HG03280 (cell line): ENCODE measurements at regions not wholly inside any gene's neighbourhood (a gene's known extent, or its start where the extent isn't known, plus 50 kb on each side); places are given as distances from the start of the nearest gene placed in this dataset.
"Not testable (repeated sequence)": the region's sequence is repeated elsewhere in the genome, so short reads cannot be mapped to it uniquely, and the experiment has no call there.

Experiments used
- ATAC-seq: cut with Tn5 transposase; IDR thresholded peaks from one replicate; pipeline ENCODE4 v1.9.1; 2021; ENCODE audit warnings: mild to moderate bottlenecking, moderate library complexity; ENCODE audit not compliant: unreplicated experiment

DNA sequence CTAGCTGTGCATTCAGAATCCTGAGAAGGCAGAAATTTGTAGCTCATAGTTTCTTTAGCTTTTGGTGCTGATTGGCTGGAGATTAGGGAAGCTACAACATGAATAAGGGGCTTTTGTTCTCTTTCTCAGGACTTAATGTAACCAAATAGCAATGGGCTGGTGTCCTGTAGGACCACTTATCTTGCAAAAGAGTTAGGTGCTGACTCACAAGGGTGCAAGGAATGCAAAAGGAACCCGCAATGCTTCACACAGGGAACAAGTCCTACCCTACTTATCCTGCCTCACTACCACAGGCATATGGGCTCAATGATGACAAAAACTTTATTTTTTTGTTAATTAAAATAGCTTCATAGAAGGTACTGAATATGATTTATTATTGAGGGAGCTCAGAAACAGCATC is 541.5 kb downstream of the AMY1C start:
- ATAC-seq, result no peak

DNA sequence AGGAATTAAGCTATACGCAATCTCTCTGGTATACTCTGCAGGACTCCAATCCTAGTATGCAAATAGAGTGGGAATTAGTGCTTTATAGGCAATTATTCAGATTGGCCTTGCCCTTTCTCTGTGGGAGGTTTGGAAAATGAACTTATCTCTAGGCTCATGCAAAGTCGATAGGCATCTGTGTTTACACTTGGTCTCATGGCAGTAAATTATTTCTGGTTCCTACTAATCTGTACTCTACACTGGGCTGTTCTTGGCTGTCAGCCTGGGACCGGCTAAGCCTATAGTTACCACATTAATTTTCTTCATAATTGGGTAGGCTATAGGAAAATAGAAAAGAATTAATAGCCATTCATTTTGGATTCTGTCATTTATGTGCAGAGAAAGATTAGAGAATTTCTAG is 544.6 kb downstream of the AMY1C start:
- no peak for ATAC-seq

DNA sequence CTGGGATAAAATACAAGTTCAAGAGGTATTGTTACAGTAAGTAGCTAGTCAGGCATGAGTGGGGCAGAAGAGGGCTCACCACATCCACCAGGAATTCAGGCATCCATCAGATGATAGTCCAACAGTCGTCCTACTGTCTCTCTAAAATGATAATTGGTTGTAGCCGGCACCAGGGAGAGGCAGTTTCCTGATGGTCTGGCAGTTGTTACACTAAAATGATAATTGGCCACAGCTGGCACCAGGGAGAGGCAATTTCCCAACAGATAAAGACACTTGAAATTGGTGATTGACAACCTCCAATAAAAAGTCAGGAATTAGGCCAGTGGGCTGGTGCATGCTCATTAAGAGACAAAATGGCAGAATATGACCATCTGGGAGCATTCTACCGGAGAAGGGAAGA is 545.8 kb downstream of the AMY1C start:
- no peak for ATAC-seq

DNA sequence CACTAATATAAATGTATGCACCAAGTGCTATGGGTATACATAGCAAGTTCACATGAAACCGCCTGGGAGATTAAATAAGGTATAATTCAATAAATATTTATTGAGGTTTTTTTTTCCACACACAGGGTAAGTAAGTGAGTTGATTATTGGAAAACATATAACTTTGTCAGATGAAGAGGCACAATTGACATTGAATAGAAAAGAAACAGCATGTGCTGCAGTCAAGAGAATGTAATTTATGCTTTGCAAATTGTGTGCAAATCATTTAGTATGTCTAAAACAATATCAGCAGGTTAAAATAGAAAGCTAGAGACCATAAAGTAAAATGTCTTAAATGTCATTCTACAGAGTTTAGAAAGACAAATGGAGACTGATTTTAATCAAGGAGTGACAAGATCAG is 560.0 kb downstream of the AMY1C start:
- no peak for ATAC-seq

DNA sequence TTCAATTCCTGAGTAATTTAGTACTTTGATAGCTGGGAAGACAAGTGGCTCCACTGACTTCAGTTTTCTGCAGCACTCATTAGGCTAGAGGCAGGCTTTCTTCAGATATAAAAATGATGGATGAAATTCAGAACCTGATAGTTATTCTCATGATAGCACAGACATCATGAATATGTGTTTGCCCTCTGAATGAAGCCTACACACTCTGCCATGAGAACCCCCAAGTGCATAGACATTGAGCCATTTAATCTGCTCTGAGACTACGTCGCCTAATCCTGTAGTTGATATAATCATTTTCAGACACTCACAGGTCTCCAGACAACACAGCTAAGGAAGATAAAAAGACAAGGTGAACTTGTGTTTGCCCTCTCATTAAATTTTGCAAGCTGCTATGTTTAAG is 566.1 kb downstream of the AMY1C start:
- no peak for ATAC-seq

DNA sequence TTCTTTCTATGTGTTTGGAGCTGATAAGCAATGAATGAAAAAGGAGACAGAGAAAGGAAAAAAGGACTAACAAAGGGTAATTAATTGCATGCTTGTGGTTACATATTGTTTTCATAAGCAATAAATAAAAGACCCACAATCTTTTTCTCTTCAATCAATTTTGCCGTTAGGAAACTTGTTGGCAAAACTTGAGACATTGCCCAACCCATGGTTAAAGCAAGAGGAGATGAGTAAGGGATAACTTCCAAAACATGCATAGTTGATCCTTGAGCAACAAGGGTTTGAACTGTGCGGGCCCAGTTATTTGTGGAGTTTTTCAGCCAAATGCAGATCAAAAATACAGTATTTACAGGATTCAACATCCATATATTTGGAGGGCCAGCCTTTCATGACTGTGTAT is 572.4 kb downstream of the AMY1C start:
- no peak for ATAC-seq

DNA sequence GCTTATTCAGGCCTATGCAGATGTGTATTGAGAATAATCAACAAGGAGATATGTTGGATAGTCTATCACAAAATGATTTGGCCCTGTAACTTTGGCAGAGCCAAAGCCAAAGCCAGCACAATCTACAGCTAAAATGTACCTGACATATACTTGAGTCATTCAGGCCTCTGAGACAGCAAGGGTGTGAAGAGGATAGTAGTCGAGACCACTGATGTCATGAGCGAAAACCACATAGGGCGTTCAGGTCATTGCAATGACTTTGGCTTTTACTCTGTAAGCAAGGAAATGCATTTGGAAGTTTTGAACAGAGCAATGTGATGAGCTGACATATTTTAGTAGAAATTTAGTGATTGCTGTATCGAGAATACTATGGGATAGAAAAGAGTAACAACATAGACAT is 579.6 kb downstream of the AMY1C start:
- ATAC-seq, result no peak

DNA sequence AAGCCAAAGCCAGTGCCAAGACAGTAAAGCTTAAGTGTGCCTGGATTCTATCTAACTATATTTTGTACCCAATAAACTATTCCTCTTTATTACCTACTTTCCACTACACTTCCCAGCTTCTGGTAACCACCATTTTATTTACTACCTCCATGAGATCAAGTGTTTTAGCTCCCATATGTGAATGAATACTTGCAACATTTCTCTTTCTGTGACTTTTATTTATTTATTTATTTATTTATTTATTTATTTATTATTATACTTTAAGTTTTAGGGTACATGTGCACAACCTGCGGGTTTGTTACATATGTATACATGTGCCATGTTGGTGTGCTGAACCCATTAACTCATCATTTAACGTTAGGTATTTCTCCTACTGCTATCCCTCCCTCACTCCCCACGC is 582.1 kb downstream of the AMY1C start:
- no peak for ATAC-seq

DNA sequence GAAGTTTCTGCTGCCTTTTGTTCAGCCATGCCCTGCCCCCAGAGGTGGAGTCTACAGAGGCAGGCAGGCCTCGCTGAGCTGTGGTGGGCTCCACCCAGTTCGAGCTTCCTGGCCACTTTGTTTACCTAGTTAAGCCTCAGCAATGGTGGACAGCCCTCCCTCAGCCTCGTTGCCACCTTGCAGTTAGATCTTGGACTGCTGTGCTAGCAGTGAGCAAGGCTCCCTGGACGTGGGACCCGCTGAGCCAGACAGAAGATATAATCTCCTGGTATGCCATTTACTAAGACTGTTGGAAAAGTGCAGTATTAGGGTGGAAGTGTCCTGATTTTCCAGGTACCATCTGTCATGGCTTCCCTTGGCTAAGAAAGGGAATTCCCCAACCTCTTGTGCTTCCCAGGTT is 588.2 kb downstream of the AMY1C start:
- not testable (repeated sequence) for ATAC-seq

DNA sequence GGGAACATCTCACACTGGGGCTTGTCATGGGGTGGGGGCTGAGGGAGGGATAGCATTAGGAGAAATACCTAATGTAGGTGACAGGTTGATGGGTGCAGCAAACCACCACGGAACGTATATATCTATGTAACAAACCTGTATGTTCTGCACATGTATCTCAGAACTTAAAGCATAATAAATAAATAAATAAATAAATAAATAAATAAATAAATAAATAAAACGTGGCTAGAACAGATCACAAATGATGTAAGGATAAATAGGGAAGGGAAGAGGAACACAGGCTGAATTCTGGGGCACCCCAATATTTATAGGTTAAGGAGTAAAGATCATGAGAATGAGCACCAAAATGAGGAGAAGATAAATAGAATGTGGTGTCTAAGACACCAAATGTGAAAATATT is 592.2 kb downstream of the AMY1C start:
- ATAC-seq, result no peak

DNA sequence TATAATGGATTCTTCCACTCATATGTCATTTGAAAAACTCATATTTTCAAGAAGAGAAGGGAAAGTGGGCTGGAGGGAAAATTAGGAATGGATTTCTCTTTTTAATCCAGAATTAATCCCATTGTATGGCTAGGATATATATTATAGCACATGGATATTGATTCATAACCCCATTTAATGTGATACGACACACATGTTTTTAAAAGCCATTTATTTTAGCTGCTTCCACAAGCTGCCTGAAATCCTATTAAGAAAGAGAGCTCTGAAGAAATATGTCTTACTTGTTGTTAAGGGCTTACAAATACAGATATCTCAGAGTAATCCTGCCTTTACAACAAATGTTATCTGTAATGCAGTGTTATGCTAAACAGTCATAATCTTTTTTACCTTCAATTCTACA is 598.6 kb downstream of the AMY1C start:
- no peak for ATAC-seq

DNA sequence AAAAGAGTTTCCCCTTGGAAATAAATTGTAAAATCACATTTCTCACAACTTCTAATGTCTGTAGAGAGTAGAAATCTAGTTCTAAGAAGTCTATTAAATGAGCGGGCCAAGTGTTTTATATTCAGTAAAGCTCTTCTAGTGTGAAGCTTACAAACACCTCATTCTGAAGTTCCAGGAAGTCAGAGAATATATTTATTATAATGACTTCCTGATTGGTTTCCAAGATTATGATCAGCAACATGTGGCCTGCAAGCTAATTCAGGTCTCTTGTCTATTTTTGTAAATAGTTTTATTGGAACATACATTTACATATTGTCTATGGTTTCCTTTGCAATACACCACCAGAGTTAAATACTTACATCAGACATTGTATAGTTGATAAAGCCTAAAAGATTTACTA is 603.9 kb downstream of the AMY1C start:
- no peak for ATAC-seq

DNA sequence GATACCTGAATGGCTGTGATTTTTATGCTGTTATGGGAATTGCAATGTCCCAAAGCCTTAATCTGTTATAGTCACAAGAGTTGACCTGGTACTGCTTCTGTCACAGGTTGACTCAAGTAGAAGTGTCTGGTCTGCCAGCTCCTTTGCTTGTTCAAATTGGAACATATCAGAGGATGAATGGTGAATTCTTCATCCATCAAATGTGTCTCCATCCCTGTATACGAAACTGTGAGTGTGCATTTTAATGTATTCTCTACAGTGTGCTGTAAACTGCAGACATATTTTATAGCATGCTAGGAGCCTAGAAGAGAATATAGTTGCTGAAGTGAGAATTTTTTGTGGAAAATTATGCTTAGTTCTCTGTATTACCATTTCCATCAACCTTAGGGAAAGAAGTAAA is 608.4 kb downstream of the AMY1C start:
- no peak for ATAC-seq

DNA sequence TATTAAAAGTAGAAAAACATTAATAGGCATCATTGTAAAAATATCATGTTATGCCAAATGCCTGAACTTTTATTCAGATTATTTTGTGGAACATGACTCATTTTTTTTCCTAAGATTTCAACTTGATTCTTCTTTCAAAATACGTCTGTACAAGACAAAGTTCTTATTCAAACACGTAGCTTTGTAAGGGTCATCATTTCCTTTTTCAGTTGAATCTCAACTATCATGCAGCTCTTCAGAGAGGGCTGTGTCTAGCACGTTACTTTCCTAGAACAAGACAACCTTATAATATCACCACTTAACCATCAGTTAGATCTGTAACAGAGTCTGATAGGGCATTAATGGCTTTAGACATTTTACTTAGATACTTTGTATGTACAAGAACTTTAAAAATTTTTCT is 608.9 kb downstream of the AMY1C start:
- ATAC-seq, result no peak

DNA sequence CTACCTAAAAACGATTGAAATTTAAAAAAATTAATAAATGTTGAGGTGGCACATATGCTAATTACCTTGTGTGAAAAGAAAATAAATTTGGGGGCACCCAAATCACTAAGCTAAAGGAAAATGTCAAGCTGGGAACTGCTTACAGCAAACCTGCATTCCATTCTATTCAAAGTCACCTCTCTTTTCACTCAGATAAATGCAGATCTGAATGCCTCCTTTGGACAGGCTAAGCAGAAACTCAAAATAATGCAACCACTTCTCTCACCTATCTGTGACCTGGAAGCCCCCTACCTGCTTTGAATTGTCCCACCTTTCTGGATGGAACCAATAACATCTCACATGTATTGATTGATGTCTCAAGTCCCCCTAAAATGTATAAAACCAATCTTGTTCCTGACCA is 628.7 kb downstream of the AMY1C start:
- ATAC-seq, result no peak

DNA sequence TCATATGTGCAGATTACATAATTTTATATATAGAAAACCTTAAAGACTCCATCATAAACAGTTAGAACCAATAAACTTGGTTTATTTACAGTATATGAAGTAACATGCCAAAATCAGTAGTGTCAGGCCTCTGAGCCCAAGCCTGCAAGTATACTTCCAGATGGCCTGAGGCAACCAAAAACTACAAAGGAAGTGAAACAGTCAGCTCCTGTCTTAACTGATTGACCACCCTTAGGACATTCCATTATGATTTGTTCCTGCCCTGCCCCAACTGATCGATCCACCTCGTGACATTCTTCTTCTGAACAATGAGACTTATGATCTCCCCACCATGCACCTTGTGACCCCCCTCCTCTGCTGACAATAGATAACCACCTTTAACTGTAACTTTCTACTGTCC is 630.3 kb downstream of the AMY1C start:
- ATAC-seq, result no peak

DNA sequence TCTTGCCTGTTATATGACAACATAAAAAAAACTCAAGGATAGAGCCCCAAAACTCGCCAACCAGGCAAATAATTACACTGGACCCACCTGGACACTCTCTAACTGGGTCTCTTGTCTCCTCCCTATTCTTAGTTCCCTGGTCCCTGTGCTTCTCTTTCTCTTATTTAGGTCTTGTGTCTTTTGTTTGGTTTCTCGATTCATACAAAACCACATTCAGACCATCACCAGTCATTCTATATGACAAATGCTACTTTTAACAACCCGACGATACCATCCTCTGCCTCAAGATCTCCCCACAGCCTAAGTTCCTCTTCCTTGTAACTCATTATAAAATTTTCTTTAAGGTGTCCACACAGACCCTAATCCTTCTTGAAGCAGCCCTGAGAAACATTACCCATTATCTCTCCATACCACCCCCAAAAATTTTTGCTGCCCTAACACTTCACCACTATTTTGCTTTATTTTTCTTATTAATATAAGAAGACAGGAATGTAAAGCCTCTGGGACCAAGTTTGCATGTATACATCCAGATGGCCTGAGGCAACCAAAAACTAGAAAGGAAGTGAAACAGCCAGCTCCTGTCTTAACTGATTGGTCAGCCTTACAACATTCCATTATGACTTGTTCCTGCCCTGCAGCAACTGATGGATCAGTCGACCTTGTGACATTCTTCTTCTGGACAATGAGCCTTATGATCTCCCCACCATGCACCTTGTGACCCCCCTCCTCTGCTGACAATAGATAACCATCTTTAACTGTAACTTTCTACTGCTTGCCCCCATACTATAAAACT is 638.2 kb downstream of the AMY1C start:
- peak; percentile 55 for ATAC-seq

DNA sequence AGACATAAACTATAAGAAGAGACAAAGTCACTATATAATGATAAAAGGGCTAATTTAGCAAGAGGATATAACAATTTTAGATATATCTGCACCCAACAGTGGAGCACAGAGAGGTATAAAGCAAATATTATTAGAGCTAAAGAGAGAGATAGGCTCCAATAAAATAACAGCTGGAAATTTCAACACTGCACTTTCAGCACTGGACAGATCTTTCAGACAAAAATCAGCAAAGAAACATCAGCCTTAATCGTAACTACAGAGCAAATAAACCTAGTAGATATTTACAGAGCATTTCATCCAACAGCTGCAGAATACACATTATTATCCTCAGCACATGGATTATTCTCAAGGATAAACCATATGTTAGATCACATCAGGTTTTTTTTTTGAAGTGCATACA is 642.9 kb downstream of the AMY1C start:
- no peak for ATAC-seq

DNA sequence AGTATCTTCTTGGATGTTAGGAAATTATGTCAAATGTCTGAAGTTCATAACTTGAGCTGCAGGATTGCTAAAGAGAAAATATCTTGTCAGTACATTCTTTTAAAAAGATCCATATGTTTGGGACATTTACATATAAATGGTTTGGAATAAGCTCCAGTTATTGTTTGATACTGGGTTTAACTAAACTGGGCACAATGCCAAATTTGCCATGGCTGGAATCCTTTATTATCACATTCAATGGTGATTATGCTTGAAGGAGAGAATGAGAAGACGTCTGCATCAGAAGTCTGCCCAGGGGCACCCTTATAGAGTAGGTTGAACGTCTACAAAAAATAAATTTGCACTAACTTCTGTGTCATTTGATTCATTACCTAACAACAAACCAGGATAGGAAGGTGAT is 652.5 kb downstream of the AMY1C start:
- ATAC-seq, result no peak

DNA sequence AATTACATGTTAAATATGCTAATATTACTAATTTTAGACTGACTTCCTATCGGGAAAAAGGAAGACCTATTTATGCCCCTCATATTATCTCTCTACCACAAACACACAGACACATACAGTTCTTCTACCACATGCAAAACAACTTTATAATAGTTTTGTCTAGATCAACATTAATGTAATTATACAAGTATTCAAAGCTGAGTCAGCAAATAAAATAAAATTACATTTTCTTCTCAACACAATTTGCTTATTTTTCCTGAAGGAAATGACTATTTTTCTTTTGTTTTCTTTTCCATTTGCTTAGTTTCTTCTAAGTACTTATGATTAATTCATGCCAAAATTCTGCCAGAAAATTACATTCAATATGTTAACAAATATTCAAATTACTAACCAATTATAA is 654.2 kb downstream of the AMY1C start:
- no peak for ATAC-seq

DNA sequence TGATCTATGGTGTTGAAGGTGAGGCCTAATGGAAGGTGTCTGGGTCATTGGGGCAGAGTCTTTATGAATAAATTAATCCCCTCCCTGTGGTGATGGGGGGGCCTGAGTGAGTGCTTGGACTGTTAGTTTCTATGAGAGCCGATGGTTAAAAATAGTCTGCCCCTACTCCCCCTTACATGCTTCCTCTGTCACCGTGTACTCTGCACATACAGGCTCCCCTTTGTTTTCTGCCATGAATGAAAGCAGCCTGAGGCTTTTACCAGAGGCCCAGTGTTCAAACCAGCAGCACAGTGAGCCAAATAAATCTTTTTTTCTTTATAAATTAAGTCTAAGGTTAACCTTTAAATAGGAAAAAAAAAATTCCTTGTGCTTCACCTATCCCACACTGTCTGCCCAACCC is 657.0 kb downstream of the AMY1C start:
- no peak for ATAC-seq

DNA sequence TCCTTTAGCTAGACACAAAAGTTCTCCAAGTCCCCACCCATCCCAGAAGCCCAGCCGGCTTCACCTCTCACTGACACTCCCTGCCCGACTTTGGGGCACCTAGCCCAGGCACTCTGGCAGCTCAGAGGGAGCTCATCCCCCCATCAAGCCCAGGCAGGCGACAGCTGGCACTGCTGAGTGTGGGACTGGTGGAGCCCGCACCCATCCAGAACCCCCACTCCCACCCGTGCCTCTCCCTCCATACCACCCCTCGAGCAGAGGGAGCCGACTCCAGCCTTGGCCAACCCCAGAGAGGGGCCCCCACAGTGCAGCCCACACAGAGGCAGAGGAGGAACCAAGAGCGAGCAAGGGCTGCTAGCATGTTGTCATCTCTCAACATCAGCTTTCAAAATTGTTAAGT is 658.6 kb downstream of the AMY1C start:
- no peak for ATAC-seq

DNA sequence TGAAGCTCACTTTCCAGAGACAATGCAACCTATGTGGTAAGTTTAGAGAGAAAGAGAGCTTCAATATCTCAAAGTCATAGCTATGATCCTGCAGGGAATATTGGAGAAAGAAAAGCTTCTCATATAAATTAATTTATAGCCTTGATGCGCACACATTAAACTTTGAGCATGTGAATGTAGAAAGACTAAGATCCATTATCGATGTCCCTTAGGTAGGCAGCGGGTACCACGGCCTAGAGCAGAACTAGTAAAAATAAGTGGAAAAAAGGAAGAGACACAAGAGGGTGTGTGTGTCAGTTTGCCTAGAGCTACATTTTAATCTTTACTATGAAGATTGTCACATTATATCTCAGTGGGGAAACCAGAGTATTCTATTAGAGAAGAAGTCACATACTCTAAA is 685.6 kb downstream of the AMY1C start:
- ATAC-seq, result no peak
